ENCODE measurements at regions not wholly inside any gene's neighbourhood (a gene's known extent, or its start where the extent isn't known, plus 50 kb on each side); places are given as distances from the start of the nearest gene placed in this dataset.

DNA sequence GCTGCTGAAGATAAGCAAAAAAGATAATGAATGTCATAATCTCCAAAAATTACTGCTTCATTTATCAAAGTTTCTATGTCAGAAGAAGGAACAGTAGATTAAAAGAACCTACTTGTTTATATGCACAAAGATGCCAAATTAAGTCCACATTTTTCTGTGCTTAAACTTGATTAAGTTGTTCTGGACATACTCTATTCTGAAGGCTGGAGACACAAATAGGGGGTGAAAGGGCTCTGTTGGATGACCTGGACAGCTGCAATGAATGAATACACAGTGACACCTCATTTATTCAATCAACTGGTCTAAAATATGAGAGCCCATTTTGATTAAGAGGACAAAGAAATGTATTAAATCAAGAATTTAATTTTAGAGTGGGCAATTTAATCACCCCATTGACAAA lies 276.3 kb upstream of the PCDH9 start:
- Mint-ChIP-seq H3K9me3 (ENCODE audit: low read depth) (no peaks in the 10 kb centered on the region), H3K27ac (no peak overlapping the region), H3K27me3 (no peaks in the 10 kb centered on the region), H3K4me1 (ENCODE audit: low read depth) (no peaks in the 10 kb centered on the region), H3K4me3 (ENCODE audit: low read depth) (no peak overlapping the region), H3K36me3 (ENCODE audit: insufficient read depth) (no peaks in the 10 kb centered on the region)
- no peak for DNase-seq (ENCODE audit: low spot score, unreplicated experiment)
- TF ChIP-seq, protein P1, sequence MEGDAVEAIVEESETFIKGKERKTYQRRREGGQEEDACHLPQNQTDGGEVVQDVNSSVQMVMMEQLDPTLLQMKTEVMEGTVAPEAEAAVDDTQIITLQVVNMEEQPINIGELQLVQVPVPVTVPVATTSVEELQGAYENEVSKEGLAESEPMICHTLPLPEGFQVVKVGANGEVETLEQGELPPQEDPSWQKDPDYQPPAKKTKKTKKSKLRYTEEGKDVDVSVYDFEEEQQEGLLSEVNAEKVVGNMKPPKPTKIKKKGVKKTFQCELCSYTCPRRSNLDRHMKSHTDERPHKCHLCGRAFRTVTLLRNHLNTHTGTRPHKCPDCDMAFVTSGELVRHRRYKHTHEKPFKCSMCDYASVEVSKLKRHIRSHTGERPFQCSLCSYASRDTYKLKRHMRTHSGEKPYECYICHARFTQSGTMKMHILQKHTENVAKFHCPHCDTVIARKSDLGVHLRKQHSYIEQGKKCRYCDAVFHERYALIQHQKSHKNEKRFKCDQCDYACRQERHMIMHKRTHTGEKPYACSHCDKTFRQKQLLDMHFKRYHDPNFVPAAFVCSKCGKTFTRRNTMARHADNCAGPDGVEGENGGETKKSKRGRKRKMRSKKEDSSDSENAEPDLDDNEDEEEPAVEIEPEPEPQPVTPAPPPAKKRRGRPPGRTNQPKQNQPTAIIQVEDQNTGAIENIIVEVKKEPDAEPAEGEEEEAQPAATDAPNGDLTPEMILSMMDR (IDR thresholded peaks at IDR 0.05; ENCODE audit: unreplicated experiment), result no peak

DNA sequence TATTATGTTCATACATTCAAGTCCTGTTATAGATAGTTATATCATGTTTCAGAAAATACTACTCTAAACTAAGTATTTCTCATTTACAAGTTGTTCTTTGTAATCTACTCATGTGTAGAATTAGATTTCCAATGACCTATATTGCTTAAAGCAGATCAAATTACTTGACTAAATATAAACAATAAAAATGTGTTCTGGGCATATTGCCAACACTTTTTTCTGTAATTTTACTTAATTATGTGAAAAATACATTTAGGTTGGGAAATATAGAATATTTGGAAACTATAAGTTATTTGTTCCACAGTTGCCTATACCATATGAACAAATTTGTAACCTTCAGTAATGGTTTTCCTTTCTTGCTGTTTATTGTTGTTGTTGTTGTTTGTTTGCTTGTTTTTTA lies 275.2 kb upstream of the PCDH9 start:
- TF ChIP-seq, protein P1 (IDR thresholded peaks at IDR 0.05; ENCODE audit: unreplicated experiment), result no peak
- Mint-ChIP-seq H3K4me1 (ENCODE audit: low read depth) (no peaks in the 10 kb centered on the region), H3K9me3 (ENCODE audit: low read depth) (no peaks in the 10 kb centered on the region), H3K27ac (no peak overlapping the region), H3K36me3 (ENCODE audit: insufficient read depth) (no peaks in the 10 kb centered on the region), H3K27me3 (no peaks in the 10 kb centered on the region), H3K4me3 (ENCODE audit: low read depth) (no peak overlapping the region)
- no peak for DNase-seq (ENCODE audit: low spot score, unreplicated experiment)

DNA sequence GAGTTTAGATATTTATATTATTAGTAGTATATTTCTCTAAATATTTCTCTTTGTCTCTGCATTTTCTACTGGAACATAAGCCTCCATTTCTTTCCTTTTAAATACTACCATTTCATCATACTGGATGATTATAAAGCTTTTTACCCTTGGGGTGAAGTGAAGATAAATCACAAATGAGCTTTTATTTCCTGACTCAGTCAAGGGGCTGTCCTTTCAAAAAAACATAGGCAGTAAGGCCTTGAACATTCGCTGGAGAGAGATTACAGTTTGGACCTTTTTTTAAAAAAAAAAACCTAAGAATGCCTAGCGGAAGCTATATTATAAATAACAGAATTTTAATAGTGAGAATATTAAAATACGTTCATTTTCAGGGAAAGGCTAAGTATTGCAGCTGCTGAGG lies 268.8 kb upstream of the PCDH9 start:
- Mint-ChIP-seq H3K4me3 (ENCODE audit: low read depth) (no peak overlapping the region), H3K27me3 (no peaks in the 10 kb centered on the region), H3K27ac (no peak overlapping the region), H3K36me3 (ENCODE audit: insufficient read depth) (no peaks in the 10 kb centered on the region), H3K9me3 (ENCODE audit: low read depth) (no peaks in the 10 kb centered on the region), H3K4me1 (ENCODE audit: low read depth) (no peaks in the 10 kb centered on the region)
- DNase-seq (ENCODE audit: low spot score, unreplicated experiment), result no peak
- TF ChIP-seq, protein P1 (IDR thresholded peaks at IDR 0.05; ENCODE audit: unreplicated experiment), result no peak

DNA sequence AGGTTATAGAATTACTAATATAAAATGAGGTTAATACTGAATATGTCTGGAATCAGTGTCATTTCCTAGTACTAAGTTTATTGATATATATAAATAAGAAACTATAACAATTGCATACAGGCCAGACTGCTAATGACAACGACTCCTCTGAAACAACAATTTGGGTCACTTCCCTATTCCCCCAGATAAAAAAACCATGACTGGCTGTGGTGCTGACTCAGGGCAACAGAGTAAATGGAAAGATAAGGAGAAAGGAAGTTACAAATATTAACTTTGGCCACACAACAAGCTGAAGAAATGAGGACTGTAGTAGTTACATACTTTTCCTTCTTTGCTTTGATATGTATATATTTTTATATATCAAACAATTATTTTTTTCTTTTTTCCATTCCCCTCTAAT lies 263.7 kb upstream of the PCDH9 start:
- Mint-ChIP-seq H3K9me3 (ENCODE audit: low read depth) (no peaks in the 10 kb centered on the region), H3K27ac (no peak overlapping the region), H3K27me3 (no peaks in the 10 kb centered on the region), H3K36me3 (ENCODE audit: insufficient read depth) (no peaks in the 10 kb centered on the region), H3K4me1 (ENCODE audit: low read depth) (peaks cover 2% of the 10 kb centered on the region), H3K4me3 (ENCODE audit: low read depth) (no peak overlapping the region)
- TF ChIP-seq, protein P1 (IDR thresholded peaks at IDR 0.05; ENCODE audit: unreplicated experiment), result no peak
- no peak for DNase-seq (ENCODE audit: low spot score, unreplicated experiment)

DNA sequence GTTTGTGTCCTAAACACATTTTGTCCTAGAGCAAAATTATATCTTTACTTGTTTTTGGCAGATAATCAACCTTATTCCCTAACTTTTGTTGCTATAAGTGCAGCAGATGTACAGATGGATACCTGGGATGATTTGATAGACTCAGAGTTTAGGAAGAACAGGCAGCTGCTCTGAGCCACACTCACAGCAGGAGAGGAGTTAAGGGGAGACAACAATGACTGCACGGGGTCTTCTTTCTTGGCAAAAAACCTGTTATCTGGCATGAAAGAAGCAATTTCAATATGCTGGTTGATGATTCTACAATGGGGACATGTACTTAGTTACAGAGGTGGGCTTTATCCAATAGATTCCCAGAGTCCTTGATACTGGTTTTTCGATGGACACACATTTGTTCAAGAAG lies 258.9 kb upstream of the PCDH9 start:
- H3K4me1 Mint-ChIP-seq (ENCODE audit: low read depth), result peaks cover 2% of the 10 kb centered on the region
- no peaks in the 10 kb centered on the region for H3K9me3 Mint-ChIP-seq (ENCODE audit: low read depth)
- TF ChIP-seq, protein P1 (IDR thresholded peaks at IDR 0.05; ENCODE audit: unreplicated experiment), result no peak
- no peak for DNase-seq (ENCODE audit: low spot score, unreplicated experiment)
- H3K27ac Mint-ChIP-seq, result no peak overlapping the region
- no peaks in the 10 kb centered on the region for H3K27me3 Mint-ChIP-seq
- H3K4me3 Mint-ChIP-seq (ENCODE audit: low read depth), result no peak overlapping the region
- no peaks in the 10 kb centered on the region for H3K36me3 Mint-ChIP-seq (ENCODE audit: insufficient read depth)

Measured in progenitor cell of endocrine pancreas (in vitro differentiated cells).